RWPE1 (cell line): ENCODE measurements at regions not wholly inside any gene's neighbourhood (a gene's known extent, or its start where the extent isn't known, plus 50 kb on each side); places are given as distances from the start of the nearest gene placed in this dataset.

Experiments
- CTCF ChIA-PET: fragments of 350-600 bp; sonication (Branson Sonifier 250); formaldehyde crosslinking; extraction: SDS; loops from one replicate; lab custom pipeline; 2021; lab: Yijun Ruan, JAX
- POLR2A ChIA-PET: fragments of 400-600 bp; formaldehyde crosslinking; extraction: SDS; loops from one replicate; lab custom pipeline; 2020; ENCODE audit warnings: antibody characterized with exemption; ENCODE audit not compliant: low non-redundant PET; lab: Yijun Ruan, JAX
- DNase-seq: peaks from one replicate; pipeline ENCODE4 v3.0.0; 2012; ENCODE audit warnings: low spot score
- H3K27ac ChIP-seq: fragments of 450-650 bp; 2 replicates; pipeline ENCODE4 v1.5.1; 2017
- CTCF ChIP-seq: fragments of 450-650 bp; conservative IDR thresholded peaks from 2 replicates; pipeline ENCODE4 v1.5.1; 2017; ENCODE audit warnings: low read depth, mild to moderate bottlenecking

GRCh38 chr9:79471580-79472543 is 99.9 kb upstream of the TLE4 start:
- DNase-seq: peak; percentile 26
- ChIA-PET CTCF (no interaction called here), POLR2A (no interaction called here)
- no peak overlapping the region for H3K27ac ChIP-seq
- peak; percentile 26 for TF ChIP-seq CTCF

DNA sequence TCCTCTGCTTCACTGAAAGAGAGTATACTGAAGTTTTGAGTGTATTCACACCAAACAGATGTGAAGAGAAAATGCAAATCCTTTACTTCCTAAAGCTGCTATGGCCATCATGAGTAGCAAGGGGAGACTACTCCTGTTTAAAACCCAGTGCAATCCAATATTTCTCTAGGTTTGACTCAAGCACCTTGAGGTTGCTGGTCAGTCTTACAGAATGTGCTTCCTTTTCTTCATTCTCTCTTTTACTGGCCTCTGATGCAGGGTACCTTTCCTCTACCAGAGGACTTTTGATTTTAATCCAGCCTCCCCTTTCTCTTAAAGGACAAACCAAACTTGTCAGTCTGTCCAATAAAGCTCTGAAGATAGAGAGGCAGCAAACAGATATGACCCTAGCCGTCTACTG is 98.1 kb upstream of the TLE4 start:
- no peak overlapping the region for H3K27ac ChIP-seq
- CTCF ChIA-PET: no interaction called here
- POLR2A ChIA-PET: no interaction called here
- DNase-seq: no peak
- no peak for TF ChIP-seq CTCF

GRCh38 chr9:79477241-79477840 is 94.4 kb upstream of the TLE4 start:
- H3K27ac ChIP-seq: no peak overlapping the region
- no peak for DNase-seq
- no peak for TF ChIP-seq CTCF
- CTCF ChIA-PET: interaction anchor here (0.5 kb wide), 1 partner anchor 598 kb away, joined by 3 read pairs; no protein-coding TSS in a partner anchor
- POLR2A ChIA-PET: no interaction called here

DNA sequence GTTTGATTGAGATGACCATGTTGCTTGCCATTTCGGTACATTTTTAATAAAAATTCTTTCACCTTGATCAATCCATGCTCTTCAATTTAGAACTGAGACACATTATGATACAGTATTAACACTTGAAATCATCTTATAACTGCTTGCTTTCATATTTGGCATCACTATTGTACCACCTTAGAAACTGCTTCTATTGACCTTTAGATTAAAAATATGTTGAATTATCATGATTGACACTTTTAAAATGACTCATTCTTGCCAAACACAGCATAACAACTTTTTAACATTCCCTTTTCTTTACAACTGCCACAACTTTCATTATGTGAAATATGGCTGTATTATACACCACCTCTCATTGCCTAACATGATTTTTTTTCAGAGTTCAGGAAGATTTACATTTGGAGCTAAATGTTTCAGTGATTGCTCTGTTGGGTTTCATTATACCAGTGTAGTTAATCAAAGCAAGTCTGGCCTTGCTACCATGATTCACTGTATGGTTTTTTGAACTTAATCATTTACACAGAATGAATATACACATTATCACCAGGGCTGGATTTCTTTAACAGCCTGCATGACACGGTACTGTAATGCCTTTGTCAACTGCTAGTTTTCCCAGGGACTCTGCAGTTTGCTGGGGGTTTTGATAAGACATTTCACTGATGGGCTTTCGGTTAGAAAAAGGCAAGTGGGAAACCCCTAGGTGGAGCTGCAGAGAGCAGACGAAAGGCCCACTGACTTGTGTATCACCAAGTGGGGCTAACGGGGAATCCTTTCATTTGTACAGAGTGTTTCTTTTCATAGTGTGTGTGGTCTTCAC is 93.6 kb upstream of the TLE4 start:
- TF ChIP-seq CTCF: peak; percentile 28; the same call in 1 of the 2 replicates
- POLR2A ChIA-PET: no interaction called here
- CTCF ChIA-PET: interaction anchor here (0.5 to 1.1 kb wide), 3 partner anchors 12 to 597 kb away, joined by 3 read pairs; no protein-coding TSS in a partner anchor
- peak; percentile 72 for DNase-seq
- H3K27ac ChIP-seq: no peak overlapping the region

DNA sequence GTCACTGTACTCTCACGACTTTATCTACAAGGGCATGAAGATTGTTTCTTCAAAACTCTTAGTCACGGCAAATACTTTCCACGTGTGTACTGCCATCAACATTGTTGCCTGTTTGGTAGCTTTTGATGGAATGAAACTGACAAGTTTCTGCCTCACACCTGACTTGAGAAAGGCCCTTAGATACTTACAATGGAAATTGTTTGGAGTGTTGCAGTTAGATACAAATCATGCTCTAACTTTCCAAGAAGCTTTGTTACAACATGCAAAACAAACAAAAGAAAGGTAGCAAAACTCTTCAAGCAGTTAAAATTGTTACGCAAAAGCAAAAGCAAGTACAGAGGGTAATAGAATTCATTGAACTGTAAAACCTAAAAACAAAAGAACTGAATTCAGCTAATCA is 91.1 kb upstream of the TLE4 start:
- no peak for DNase-seq
- no peak for TF ChIP-seq CTCF
- ChIA-PET CTCF (interaction anchor here (0.7 kb wide), 2 partner anchors 265 to 351 kb away, joined by 3 to 4 read pairs; no protein-coding TSS in a partner anchor), POLR2A (no interaction called here)
- H3K27ac ChIP-seq: no peak overlapping the region
